ENCODE measurements at regions not wholly inside any gene's neighbourhood (a gene's known extent, or its start where the extent isn't known, plus 50 kb on each side); places are given as distances from the start of the nearest gene placed in this dataset.

DNA sequence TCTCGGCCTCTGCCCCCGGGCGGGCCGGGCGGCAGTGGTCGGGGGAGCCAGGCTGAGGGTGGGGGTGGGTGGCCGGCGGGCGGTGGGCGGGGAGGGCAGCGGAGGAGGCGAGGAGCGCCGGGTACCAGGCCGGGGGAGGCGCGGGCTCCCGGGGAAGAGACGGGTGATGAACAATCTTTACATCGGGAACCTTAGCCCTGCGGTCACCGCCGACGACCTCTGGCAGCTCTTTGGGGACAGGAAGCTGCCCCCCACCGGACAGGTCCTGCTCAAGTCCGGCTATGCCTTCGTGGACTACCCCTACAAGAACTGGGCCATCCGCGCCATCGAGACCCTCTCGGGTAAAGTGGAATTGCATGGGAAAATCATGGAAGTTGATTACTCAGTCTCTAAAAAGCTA is 112.5 kb downstream of the NBPF12 start:
- TF ChIP-seq CTCF (IDR thresholded peaks at IDR 0.05; ENCODE audit: insufficient read depth, low read length): no peak
- no peak for TF ChIP-seq POLR2AphosphoS5 (IDR thresholded peaks at IDR 0.05; ENCODE audit: low read depth)
- TF ChIP-seq REST (IDR thresholded peaks at IDR 0.05; ENCODE audit: insufficient replicate concordance, low read depth): no peak
- TF ChIP-seq GABPA (IDR thresholded peaks at IDR 0.05; ENCODE audit: low read depth): no peak
- no peak for TF ChIP-seq SPI1 (IDR thresholded peaks at IDR 0.05; ENCODE audit: borderline replicate concordance, low read depth)
